SK-N-SH (cell line): ENCODE measurements at regions not wholly inside any gene's neighbourhood (a gene's known extent, or its start where the extent isn't known, plus 50 kb on each side); places are given as distances from the start of the nearest gene placed in this dataset.

ENCODE experiments used
- CTCF ChIA-PET: fragments of 300-600, 350-600 bp; formaldehyde crosslinking; extraction: SDS; loops from one replicate; lab custom pipeline; 2021; lab: Yijun Ruan, JAX
- POLR2A ChIA-PET: fragments of 350-600 bp; sonication (Branson Sonifier 250); formaldehyde crosslinking; extraction: SDS; loops from one replicate; lab custom pipeline; 2020; ENCODE audit warnings: antibody characterized with exemption, inconsistent platforms; lab: Yijun Ruan, JAX
- DNase-seq: peaks from one replicate; pipeline ENCODE4 v3.0.0; 2012
- H2AFZ ChIP-seq: fragments of 200-600 bp; sonication (generic); 2 replicates; pipeline ENCODE4 v1.8.1; 2016; ENCODE audit warnings: antibody characterized with exemption, mild to moderate bottlenecking, low read depth
- H3F3A ChIP-seq: fragments of 200-600 bp; sonication (generic); replicated peaks from 2 replicates; pipeline ENCODE3; 2016; ENCODE audit warnings: antibody characterized with exemption, mild to moderate bottlenecking; ENCODE audit not compliant: insufficient read depth
- H3K27ac ChIP-seq, 2 experiments: fragments of 200-500 bp in 1 of 2; fragments of 200-600 bp in 1 of 2; sonication (Bioruptor generic) in 1 of 2; sonication (generic), shearing (Covaris generic) in 1 of 2; 2 replicates each; pipeline versions ENCODE4 v1.5.1 to v1.6.1; 2014 to 2016; ENCODE audit warnings: low read depth in 2 of 2, inconsistent platforms in 1 of 2, low read length in 1 of 2, mild to moderate bottlenecking in 1 of 2, mixed read lengths in 1 of 2
- H3K27me3 ChIP-seq: fragments of 200-600 bp; sonication (generic), shearing (Covaris generic); 2 replicates; pipeline ENCODE4 v1.6.1; 2016; ENCODE audit warnings: mixed run types; ENCODE audit not compliant: insufficient read depth
- H3K36me3 ChIP-seq, 2 experiments: fragments of 200-500 bp in 1 of 2; fragments of 200-600 bp in 1 of 2; sonication (Bioruptor generic) in 1 of 2; sonication (generic) in 1 of 2; replicated peaks in 1 of 2; 2 replicates each; pipeline versions ENCODE3 to v1.5.1; 2014 to 2016; ENCODE audit warnings: low read length in 1 of 2, mild to moderate bottlenecking in 1 of 2; ENCODE audit not compliant: insufficient read depth in 2 of 2, control insufficient read depth in 1 of 2
- H3K4me1 ChIP-seq, 2 experiments: fragments of 200-500 bp in 1 of 2; fragments of 200-600 bp in 1 of 2; sonication (Bioruptor generic) in 1 of 2; sonication (generic), shearing (Covaris generic) in 1 of 2; 2 replicates each; pipeline versions ENCODE4 v1.5.1 to v1.6.1; 2014 to 2016; ENCODE audit warnings: low read depth in 1 of 2, low read length in 1 of 2, mixed run types in 1 of 2; ENCODE audit not compliant: insufficient read depth in 2 of 2, control insufficient read depth in 1 of 2
- H3K4me2 ChIP-seq: fragments of 200-600 bp; sonication (generic), shearing (Covaris generic); 2 replicates; pipeline ENCODE4 v1.6.1; 2017; ENCODE audit warnings: mixed run types
- H3K4me3 ChIP-seq, 2 experiments: fragments of 200-500 bp in 1 of 2; fragments of 200-600 bp in 1 of 2; sonication (Bioruptor generic) in 1 of 2; sonication (generic), shearing (Covaris generic) in 1 of 2; 2 replicates each; pipeline versions ENCODE4 v1.5.1 to v1.8.1; 2014 to 2016; ENCODE audit warnings: low read depth in 2 of 2, inconsistent platforms in 1 of 2, low read length in 1 of 2, mild to moderate bottlenecking in 1 of 2, mixed read lengths in 1 of 2, moderate library complexity in 1 of 2
- H3K79me2 ChIP-seq: fragments of 200-600 bp; sonication (generic); 2 replicates; pipeline ENCODE4 v1.8.1; 2017; ENCODE audit warnings: mild to moderate bottlenecking; ENCODE audit not compliant: insufficient read depth
- H3K9ac ChIP-seq: fragments of 200-600 bp; sonication (generic); 2 replicates; pipeline ENCODE4 v1.6.1; 2017; ENCODE audit warnings: mixed run types
- H3K9me2 ChIP-seq: fragments of 200-600 bp; sonication (generic); 2 replicates; pipeline ENCODE4 v1.6.1; 2017; ENCODE audit warnings: mixed run types
- H3K9me3 ChIP-seq: fragments of 200-600 bp; sonication (generic); 2 replicates; pipeline ENCODE4 v1.6.1; 2017; ENCODE audit warnings: mixed run types, mild to moderate bottlenecking, moderate library complexity
- H4K20me1 ChIP-seq: fragments of 200-600 bp; sonication (generic); 2 replicates; pipeline ENCODE4 v1.6.1; 2017; ENCODE audit warnings: mild to moderate bottlenecking, mixed run types; ENCODE audit not compliant: insufficient read depth
- ELF1 ChIP-seq: IDR thresholded peaks from 2 replicates; pipeline ENCODE4 v1.4.0; 2012
- EP300 ChIP-seq, 2 experiments: IDR thresholded peaks; 2 replicates each; pipeline versions ENCODE4 v1.4.0 to v1.6.1; 2012; ENCODE audit warnings: borderline replicate concordance in 1 of 2, low read depth in 1 of 2, low read length in 1 of 2
- EZH2phosphoT487 ChIP-seq: fragments of 200-600 bp; sonication (generic); IDR thresholded peaks from 2 replicates; pipeline ENCODE4 v1.6.1; 2017; ENCODE audit warnings: low read depth, mixed run types, mild to moderate bottlenecking, antibody characterized with exemption, moderate library complexity, borderline replicate concordance
- FOXJ3 ChIP-seq: sonication (generic); formaldehyde crosslinking; IDR thresholded peaks from 2 replicates; pipeline ENCODE4 v1.5.1; 2020; ENCODE audit warnings: mild to moderate bottlenecking, missing genetic modification reagents
- FOXM1 ChIP-seq: IDR thresholded peaks from 2 replicates; pipeline ENCODE4 v1.4.0; 2012; ENCODE audit warnings: low read depth, mild to moderate bottlenecking
- GABPA ChIP-seq: IDR thresholded peaks from 2 replicates; pipeline ENCODE4 v1.4.0; 2012; ENCODE audit warnings: low read depth, mild to moderate bottlenecking
- GATA2 ChIP-seq: sonication (generic); formaldehyde crosslinking; IDR thresholded peaks from 2 replicates; pipeline ENCODE4 v1.5.0; 2020; ENCODE audit warnings: mild to moderate bottlenecking, missing genetic modification reagents
- IRF3 ChIP-seq: fragments of 150-350 bp; IDR thresholded peaks from 2 replicates; pipeline ENCODE4 v1.6.1; 2016; ENCODE audit warnings: mild to moderate bottlenecking, low read depth, low read length
- MAX ChIP-seq: IDR thresholded peaks from 2 replicates; pipeline ENCODE4 v1.4.0; 2012; ENCODE audit warnings: low read depth
- MEF2A ChIP-seq: IDR thresholded peaks from 2 replicates; pipeline ENCODE4 v1.4.0; 2012; ENCODE audit warnings: low read depth, borderline replicate concordance
- MXI1 ChIP-seq: IDR thresholded peaks from 2 replicates; pipeline ENCODE4 v1.6.1; 2012; ENCODE audit warnings: mild to moderate bottlenecking, low read depth, low read length, improper control_type of control experiment
- POLR2AphosphoS5 ChIP-seq: IDR thresholded peaks from 2 replicates; pipeline ENCODE4 v1.6.1; 2012; ENCODE audit warnings: low read depth, low read length
- RCOR1 ChIP-seq: fragments of 150-350 bp; IDR thresholded peaks from 2 replicates; pipeline ENCODE4 v1.6.1; 2017; ENCODE audit warnings: antibody characterized with exemption, low read length
- RFX5 ChIP-seq: IDR thresholded peaks from 2 replicates; pipeline ENCODE4 v1.6.1; 2012; ENCODE audit warnings: mild to moderate bottlenecking, improper control_type of control experiment, low read length
- RXRA ChIP-seq: IDR thresholded peaks from 2 replicates; pipeline ENCODE4 v1.4.0; 2012; ENCODE audit warnings: low read depth, mild to moderate bottlenecking, borderline replicate concordance
- SIN3A ChIP-seq: IDR thresholded peaks from 2 replicates; pipeline ENCODE4 v1.6.1; 2012; ENCODE audit warnings: low read depth, mild to moderate bottlenecking, low read length, moderate library complexity, borderline replicate concordance
- SMC3 ChIP-seq: IDR thresholded peaks from 2 replicates; pipeline ENCODE4 v1.6.1; 2012; ENCODE audit warnings: low read depth, low read length, improper control_type of control experiment
- TCF12 ChIP-seq: IDR thresholded peaks from 2 replicates; pipeline ENCODE4 v1.4.0; 2012
- USF1 ChIP-seq: IDR thresholded peaks from 2 replicates; pipeline ENCODE4 v1.4.0; 2012; ENCODE audit warnings: low read depth, borderline replicate concordance
- USF2 ChIP-seq: fragments of 150-350 bp; IDR thresholded peaks from 2 replicates; pipeline ENCODE4 v1.6.1; 2017; ENCODE audit warnings: antibody characterized with exemption, low read length, low read depth, borderline replicate concordance
- ZBTB33 ChIP-seq: IDR thresholded peaks from 2 replicates; pipeline ENCODE4 v1.4.0; 2012; ENCODE audit warnings: low read depth, borderline replicate concordance
- WGBS: methylation state at CpG from one replicate; pipeline ENCODE4 v1.1.6; 2017; ENCODE audit warnings: low lambda C conversion rate; 5-methylcytosine and 5-hydroxymethylcytosine counted together

GRCh38 chr9:22232971-22233370, 213.7 kb upstream of the DMRTA1 start:
- no peak for DNase-seq
- 29% methylated on average over 1 of the region's 1 CpG for WGBS
- 0 out of 2 replicates have a peak, but pooled peaks cover 8% of the 10 kb centered on the region for H3K9me3 ChIP-seq
- no peak overlapping the region for H3K4me2 ChIP-seq
- no peaks in the 10 kb centered on the region for H3K9me2 ChIP-seq
- no peak overlapping the region for H3K9ac ChIP-seq
- POLR2A ChIA-PET = no interaction called here
- CTCF ChIA-PET = no interaction called here
- H3K27ac ChIP-seq = no peak overlapping the region
- no peak overlapping the region for H2AFZ ChIP-seq
- no peaks in the 10 kb centered on the region for H3K36me3 ChIP-seq
- no peak overlapping the region for H3K4me3 ChIP-seq
- no peaks in the 10 kb centered on the region for H3K27me3 ChIP-seq
- H3F3A ChIP-seq = peaks cover 5% of the 10 kb centered on the region
- H3K4me1 ChIP-seq = no peaks in the 10 kb centered on the region
- H3K79me2 ChIP-seq = no peaks in the 10 kb centered on the region
- TF ChIP-seq FOXJ3 (no peak), RFX5 (no peak), USF1 (no peak), GATA2 (CRISPR knock-in tag) (no peak)
- no peaks in the 10 kb centered on the region for H4K20me1 ChIP-seq

GRCh38 chr9:22237497-22238363, 208.9 kb upstream of the DMRTA1 start:
- H3K9ac ChIP-seq = peak overlapping the region; percentile 41; the same call in 1 of the 2 replicates
- peaks cover 2 to 7% of the 10 kb centered on the region in 2 experiments; a peak in 2 of 4 replicates for H3K4me1 ChIP-seq
- WGBS = 37% methylated on average over 3 of the region's 3 CpGs
- no peak for DNase-seq
- no peaks in the 10 kb centered on the region for H3K36me3 ChIP-seq
- no peaks in the 10 kb centered on the region for H3K79me2 ChIP-seq
- no peaks in the 10 kb centered on the region for H3K9me3 ChIP-seq
- H3K9me2 ChIP-seq = no peaks in the 10 kb centered on the region
- H3K4me3 ChIP-seq = peak overlapping the region in 1 of 2 experiments; percentile 32; a peak in 1 of 4 replicates
- ChIA-PET CTCF (interaction anchor here (1.0 to 1.5 kb wide), 3 partner anchors 9 to 426 kb away, joined by 3 to 4 read pairs (median 3); no protein-coding TSS in a partner anchor), POLR2A (no interaction called here)
- H3K27ac ChIP-seq = peak overlapping the region; percentile 60 to 82; a peak in 3 of 4 replicates
- H2AFZ ChIP-seq = peak overlapping the region; percentile 26; the same call in 1 of the 2 replicates
- H3K27me3 ChIP-seq = no peaks in the 10 kb centered on the region
- no peaks in the 10 kb centered on the region for H4K20me1 ChIP-seq
- peak overlapping the region; percentile 65 for H3K4me2 ChIP-seq
- H3F3A ChIP-seq = peaks cover 12% of the 10 kb centered on the region
- TF ChIP-seq MAX (peak; percentile 67; the same call in 1 of the 2 replicates), POLR2AphosphoS5 (peak; percentile 30; the same call in 1 of the 2 replicates), ZBTB33 (peak; percentile 50; the same call in 1 of the 2 replicates), MXI1 (no peak), RXRA (peak; percentile 64), TCF12 (peak; percentile 96), MEF2A (peak; percentile 68; the same call in 1 of the 2 replicates), SMC3 (no peak), SIN3A (no peak), ELF1 (peak; percentile 24; the same call in 1 of the 2 replicates), IRF3 (no peak), EP300 (IDR thresholded peaks at IDR 0.05; ENCODE audit: borderline replicate concordance in 1 of 2, low read depth in 1 of 2, low read length in 1 of 2) (peak in 1 of 2 experiments; percentile 92; a peak in 2 of 4 replicates), GABPA (peak; percentile 18; the same call in 1 of the 2 replicates), GATA2 (CRISPR knock-in tag) (no peak), FOXM1 (peak; percentile 66; the same call in 1 of the 2 replicates), USF2 (no peak), RCOR1 (no peak), RFX5 (no peak), EZH2phosphoT487 (no peak)
